Loucy (cell line): ENCODE measurements at regions not wholly inside any gene's neighbourhood (a gene's known extent, or its start where the extent isn't known, plus 50 kb on each side); places are given as distances from the start of the nearest gene placed in this dataset.

Experiments
- EZH2phosphoT487 ChIP-seq: fragments of 200-600 bp; IDR thresholded peaks from 2 replicates; pipeline ENCODE4 v1.6.1; 2018; ENCODE audit warnings: antibody characterized with exemption, mild to moderate bottlenecking, moderate library complexity, borderline replicate concordance
- TF ChIP-seq, protein P1 (sequence below): fragments of 200-600 bp; sonication (generic); conservative IDR thresholded peaks from 2 replicates; pipeline ENCODE4 v1.5.1; 2014; ENCODE audit warnings: mild to moderate bottlenecking, antibody characterized with exemption, low read length

DNA sequence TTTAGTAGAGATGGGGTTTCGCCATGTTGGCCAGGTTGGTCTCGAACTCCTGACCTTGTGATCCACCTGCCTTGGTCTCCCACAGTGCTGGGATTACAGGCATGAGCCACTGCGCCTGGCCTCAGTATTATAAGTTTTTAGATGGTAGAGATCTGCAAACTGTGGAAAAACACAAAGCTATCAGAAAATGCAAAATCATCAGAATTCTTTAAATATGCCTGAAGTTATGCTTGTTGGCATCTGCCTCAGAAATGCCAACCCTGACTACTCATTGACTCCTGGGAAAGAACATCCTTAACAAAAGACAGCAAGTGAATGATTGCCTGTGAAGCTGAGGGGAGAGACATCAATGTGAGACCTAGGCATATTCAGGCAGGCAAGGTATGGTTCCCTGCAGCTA is 94.3 kb upstream of the MB21D2 start:
- TF ChIP-seq, protein P1, sequence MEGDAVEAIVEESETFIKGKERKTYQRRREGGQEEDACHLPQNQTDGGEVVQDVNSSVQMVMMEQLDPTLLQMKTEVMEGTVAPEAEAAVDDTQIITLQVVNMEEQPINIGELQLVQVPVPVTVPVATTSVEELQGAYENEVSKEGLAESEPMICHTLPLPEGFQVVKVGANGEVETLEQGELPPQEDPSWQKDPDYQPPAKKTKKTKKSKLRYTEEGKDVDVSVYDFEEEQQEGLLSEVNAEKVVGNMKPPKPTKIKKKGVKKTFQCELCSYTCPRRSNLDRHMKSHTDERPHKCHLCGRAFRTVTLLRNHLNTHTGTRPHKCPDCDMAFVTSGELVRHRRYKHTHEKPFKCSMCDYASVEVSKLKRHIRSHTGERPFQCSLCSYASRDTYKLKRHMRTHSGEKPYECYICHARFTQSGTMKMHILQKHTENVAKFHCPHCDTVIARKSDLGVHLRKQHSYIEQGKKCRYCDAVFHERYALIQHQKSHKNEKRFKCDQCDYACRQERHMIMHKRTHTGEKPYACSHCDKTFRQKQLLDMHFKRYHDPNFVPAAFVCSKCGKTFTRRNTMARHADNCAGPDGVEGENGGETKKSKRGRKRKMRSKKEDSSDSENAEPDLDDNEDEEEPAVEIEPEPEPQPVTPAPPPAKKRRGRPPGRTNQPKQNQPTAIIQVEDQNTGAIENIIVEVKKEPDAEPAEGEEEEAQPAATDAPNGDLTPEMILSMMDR: no peak
- no peak for TF ChIP-seq EZH2phosphoT487
